ENCODE measurements at regions not wholly inside any gene's neighbourhood (a gene's known extent, or its start where the extent isn't known, plus 50 kb on each side); places are given as distances from the start of the nearest gene placed in this dataset.

DNA sequence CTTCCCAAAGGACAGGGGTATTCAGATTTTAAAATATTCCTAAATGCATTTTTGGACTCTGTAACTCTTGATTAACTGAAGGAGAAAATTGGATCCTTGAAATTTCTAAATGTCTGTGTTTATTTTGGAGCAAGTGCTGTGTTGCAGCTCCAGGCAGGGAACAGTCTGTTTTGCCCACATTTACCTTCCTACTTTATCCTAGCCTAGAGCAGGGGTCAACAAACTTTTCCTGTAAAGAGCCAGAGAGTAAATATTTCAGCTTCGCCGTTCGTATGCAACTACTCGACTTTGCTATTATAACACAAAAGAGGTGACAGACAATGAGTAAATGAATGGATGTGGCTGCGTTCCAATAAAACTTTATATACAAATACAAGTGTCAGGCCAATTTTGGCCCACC lies 402.2 kb downstream of the GPATCH2 start:
- DNase-seq (ENCODE audit: insufficient read length, low spot score) = no peak
- no peak for FAIRE-seq

DNA sequence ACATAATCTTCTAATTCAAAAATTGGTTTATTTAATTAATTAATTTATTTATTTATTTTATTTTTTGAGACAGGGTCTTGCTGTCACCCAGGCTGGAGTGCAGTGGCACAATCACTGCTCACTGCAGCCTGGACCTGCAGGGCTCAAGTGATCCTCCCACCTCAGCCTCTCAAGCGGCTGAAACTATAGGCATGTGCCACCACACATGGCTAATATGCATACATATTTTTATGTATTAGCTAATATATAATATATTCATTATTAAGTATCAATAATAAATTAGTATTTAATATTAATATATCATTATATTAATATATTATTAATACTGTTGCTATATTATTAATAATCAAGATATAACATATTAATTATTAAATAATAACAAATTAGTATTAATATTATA lies 406.7 kb downstream of the GPATCH2 start:
- DNase-seq (ENCODE audit: insufficient read length, low spot score) (no peak), FAIRE-seq (no peak)

DNA sequence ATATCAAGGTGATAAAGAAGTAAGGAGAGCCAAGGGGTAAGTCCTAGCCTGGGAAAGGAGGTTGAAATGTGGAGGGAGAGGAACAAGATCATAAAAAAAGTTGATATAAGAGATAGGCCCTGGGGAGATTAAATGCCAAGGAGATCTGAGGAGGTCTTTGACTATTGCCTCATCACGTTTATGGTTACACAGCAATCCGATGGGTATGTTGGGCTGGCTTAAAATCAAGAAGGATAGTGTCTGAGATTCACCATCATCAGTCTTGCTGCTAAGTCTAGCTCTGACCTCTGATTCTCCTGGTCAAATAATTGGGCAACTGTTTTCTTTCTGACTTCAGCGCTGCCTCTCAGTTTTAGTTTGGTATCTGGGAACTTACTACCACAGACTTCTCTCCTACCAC lies 416.3 kb downstream of the GPATCH2 start:
- DNase-seq (ENCODE audit: insufficient read length, low spot score) (no peak), FAIRE-seq (no peak)

DNA sequence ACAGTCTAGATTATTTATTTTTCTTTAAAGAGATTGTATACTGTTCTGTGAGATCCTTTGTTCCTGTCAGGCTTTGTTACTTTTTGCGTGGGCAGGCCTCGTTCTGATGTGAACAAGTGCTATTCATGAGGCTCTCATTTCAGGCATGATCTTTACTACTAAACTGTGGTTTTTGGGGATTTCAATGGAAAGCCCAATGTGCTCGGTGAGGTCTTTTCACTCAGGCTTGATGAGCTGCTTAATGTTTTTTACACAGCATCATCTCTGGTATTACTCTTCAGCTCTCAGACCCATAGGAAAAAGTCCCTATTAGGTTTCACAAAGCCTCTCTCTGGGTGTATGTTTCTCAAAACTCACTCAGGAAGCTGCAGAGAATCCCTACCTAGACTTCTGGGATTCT lies 419.4 kb downstream of the GPATCH2 start:
- FAIRE-seq = no peak
- DNase-seq (ENCODE audit: insufficient read length, low spot score) = no peak

DNA sequence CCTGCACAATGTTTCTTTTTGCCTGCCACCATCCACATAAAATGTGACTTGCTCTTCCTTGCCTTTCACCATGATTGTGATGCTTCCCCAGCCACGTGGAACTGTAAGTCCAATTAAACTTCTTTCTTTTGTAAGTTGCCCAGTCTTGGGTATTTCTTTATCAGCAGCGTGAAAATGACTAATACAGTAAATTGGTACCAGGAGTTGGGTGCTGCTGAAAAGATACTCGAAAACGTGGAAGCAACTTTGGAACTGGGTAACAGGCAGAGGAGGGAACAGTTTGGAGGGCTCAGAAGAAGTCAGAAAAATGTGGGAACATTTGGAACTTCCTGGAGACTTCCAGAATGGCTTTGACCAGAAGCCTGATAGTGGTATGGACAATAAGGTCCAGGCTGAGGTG lies 425.3 kb downstream of the GPATCH2 start:
- no peak for DNase-seq (ENCODE audit: insufficient read length, low spot score)
- FAIRE-seq = no peak

DNA sequence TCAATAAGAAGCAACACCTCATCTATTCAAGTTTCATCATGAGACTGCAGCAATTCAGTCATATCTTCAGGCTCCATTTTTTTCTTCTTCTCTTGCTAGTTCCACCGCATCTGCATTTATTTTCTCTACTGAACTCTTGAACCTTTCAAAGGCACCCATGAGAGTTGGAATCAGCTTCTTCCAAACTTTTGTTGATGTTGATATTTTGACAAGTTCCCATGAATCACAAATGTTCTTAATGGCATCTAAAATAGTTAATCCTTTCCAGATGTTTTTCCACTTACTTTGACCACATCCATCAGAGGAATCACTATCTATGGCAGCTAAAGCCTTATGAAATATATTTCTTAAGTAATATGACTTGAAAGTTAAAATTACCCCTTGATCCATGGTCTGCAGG lies 434.3 kb downstream of the GPATCH2 start:
- FAIRE-seq (no peak), DNase-seq (ENCODE audit: insufficient read length, low spot score) (no peak)

DNA sequence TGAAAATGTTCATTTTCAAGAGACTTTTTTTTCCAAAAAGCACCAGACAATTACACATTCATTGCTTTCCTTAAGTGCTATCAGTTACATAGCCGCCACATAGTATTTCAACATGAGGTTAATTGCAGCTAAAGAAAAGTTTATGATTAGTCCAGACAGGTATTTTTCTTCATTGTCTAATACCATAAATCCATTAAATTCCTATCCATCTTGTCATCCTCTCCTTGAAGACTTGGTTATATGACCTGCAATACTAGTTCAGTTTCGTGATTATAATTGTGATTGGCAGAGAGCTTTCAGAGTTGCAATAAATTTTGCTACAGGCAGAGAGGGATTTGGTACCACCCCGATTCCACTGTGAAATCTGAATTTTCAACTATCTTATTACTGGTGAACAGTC lies 437.7 kb downstream of the GPATCH2 start:
- DNase-seq (ENCODE audit: insufficient read length, low spot score) = no peak
- no peak for FAIRE-seq

DNA sequence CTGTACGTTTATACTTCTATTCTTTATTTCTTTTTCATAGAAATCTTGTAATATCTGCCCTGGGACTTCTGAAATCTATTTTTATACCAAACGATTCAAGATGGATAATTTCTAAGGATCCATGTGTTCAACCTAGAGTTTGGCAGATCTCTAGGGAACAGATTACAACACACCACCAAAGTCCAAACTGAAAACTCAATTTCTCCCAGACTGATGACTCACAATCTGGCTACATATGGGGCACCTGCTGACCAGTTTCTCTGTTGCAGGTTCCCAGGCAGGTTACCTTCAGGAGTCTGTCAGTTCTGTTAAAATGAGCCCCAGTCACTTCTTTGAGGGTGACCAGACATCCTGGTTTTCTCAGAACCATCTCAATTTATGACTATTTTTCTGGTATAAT lies 439.4 kb downstream of the GPATCH2 start:
- FAIRE-seq = no peak
- DNase-seq (ENCODE audit: insufficient read length, low spot score) = no peak

DNA sequence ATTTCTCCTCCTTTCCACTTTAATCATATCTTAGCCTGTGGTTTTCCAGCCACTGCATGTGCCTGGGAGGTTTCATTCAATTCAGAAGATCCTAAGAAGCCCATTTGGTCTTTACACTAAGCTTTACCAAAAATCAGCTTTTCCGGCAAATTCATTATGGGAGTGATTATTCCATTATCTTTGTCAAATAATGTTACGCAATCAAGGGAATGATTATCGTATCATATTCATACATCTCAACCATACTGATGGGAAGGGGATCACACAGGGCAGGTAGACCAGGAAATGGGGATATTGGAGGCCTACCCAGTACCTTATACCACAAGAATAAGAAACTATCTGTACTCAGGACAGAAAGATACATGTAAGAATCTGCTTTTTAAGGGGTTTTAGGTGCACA lies 440.5 kb downstream of the GPATCH2 start:
- no peak for DNase-seq (ENCODE audit: insufficient read length, low spot score)
- FAIRE-seq = no peak

DNA sequence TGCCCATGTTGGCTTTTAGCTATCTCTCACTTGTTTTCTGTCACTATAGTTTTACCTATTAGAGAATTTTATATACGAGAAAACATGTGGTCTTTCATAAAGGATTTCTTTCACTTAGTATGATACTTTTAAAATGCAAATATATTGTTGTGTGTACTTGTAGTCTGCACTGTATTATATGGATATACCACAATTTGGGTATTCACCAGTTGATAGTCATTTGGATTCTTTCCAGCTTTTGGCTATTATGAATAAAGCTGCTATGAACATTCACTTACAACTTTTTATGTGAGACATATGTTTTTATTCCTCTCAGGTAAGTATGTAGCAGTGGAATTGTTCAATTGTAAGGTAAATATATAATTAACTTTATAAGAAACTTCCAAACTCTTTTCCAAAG lies 441.5 kb downstream of the GPATCH2 start:
- no peak for DNase-seq (ENCODE audit: insufficient read length, low spot score)
- no peak for FAIRE-seq

DNA sequence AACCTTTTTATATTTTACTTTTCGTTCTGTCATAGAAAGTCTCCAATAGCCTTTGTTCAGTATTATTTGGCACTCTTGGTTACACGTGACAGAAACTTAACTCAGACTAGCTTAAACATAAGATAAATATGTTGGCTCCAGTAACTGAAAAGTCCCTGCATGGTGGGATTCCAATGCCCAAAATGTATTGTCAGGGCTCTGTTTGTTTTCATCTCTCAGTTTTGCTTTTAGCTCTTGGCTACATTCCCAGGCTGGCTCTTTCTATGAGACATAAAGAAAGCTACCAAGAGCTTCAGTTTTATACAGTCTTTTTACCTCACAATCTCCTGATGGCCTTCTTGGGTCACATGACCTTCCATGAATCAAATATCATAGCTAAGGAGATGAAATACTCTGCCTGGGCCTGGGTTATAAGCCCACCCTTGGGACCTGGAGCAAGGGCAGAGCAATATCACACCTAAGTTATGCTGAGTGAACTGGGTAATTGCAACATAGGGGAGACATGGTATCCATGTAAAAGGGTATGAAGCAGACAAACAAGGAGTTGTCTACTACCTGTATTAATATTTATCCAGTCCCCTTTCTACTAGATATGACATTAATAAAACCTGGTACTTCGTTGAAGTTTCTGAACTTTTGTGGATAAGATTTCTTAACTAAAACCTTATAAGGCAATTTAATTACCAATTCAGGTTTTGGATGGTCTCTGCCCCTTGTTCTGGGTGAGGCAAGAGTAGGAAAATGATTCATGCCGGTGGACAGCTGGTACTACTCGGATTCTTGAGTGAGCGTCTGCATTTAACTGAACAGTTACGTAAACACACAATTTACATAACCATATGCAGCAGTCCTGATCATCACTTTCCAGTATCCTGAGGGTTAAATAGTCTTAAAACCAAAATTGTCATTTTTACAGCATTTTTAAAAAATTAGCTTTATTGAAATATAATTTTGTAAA lies 442.3 kb downstream of the GPATCH2 start:
- FAIRE-seq (no peak), DNase-seq (ENCODE audit: insufficient read length, low spot score) (no peak)

DNA sequence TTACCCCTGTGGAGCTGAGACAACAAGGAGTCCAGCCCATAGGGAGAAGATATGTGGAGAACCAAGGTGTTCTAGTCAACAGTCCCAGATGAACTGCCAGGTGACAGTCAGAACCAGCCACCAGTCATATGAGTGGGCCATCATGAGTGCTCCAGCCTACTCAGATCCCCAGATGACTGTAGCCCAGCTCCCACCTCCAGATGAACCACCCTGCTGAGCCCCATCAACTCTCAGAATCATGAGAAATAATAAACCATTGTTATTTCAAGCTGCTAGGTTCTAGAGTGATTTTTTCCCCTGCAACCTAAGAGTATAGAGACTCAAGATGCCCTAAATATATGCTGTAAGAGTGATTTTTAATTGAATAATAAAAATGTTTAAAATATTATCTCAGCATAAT lies 444.2 kb downstream of the GPATCH2 start:
- FAIRE-seq (no peak), DNase-seq (ENCODE audit: insufficient read length, low spot score) (no peak)

DNA sequence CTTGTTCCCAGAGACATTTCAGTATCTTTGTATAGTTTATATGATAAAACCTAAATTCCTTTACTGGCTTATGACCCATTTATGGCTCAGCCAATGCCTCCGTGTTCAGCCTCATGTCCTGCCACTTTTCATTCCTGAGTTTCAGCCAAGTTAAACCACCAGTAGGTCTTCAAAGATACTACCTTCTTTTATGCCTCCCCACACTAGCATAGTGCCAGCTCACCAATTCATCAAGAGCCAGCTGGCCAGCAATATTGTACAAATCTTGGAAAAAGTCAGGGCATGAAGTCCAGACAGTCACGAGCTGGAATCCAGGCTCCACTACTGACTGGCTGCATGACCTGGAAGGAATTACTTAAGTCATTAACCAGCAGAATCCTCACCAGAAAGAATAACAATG lies 446.0 kb downstream of the GPATCH2 start:
- FAIRE-seq = no peak
- DNase-seq (ENCODE audit: insufficient read length, low spot score) = no peak

DNA sequence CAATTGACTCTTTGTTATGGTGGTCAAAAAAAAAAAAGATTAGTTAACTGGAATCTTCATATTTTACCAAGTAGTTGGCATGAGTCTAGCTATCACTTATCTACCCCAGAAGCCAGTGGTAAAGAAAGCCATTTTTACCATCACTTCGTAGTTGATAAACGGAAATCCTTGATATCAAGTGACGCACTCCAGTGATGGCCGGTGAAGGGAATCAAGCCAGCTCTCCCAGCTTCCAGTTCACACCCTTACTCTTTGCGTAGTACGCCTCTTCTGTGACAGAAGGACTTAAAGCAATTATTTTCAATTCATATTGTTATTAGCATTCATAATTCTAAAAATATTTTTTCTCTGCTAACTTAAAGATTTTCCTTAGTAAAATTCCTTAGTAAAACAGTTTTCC lies 447.9 kb downstream of the GPATCH2 start:
- DNase-seq (ENCODE audit: insufficient read length, low spot score) = no peak
- FAIRE-seq = no peak

DNA sequence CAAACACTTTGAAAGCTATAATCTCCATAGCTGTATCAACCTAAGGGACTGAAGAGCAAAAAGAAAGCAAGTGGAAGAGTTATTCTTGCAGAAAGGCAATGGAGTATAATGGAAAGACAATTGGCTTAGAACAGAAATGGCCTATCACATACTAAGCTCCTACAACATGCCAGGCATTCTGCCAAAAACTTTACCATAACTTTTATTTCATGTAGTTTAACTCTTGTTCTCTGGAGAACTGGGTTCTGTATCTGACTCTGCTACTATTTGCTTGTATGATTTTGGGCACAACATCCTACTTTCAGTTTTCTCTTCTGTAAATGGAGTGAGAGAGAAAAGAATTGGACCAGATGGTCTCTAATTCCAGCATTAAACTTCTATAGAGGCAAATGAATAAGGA lies 449.1 kb downstream of the GPATCH2 start:
- DNase-seq (ENCODE audit: insufficient read length, low spot score) (no peak), FAIRE-seq (no peak)

DNA sequence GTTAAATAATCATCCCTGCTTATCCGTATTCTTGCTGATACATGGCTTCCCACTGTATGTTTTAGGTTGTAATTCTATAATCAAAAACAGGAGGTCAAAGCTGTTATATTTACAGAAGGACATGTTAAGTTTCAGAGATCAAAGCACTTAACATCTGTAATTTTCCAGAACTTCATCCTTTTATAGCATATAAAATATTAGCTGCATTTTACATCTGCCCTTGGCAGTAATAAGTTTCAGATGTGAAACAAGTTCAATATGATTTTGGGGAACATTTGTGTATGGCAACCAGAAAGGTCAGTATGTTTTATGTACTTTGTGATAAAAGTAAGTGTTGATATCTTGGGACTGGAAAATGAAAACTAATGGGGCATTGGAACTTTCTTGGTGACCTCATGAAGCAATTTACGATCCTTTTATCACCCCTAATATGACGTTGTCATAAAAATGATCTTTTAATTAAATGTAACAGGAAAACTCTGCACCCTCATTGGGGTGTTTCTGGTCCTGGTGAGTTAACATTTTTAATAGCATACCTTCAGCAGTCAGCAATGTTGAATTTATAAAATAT lies 449.6 kb downstream of the GPATCH2 start:
- DNase-seq (ENCODE audit: insufficient read length, low spot score) (no peak), FAIRE-seq (no peak)

DNA sequence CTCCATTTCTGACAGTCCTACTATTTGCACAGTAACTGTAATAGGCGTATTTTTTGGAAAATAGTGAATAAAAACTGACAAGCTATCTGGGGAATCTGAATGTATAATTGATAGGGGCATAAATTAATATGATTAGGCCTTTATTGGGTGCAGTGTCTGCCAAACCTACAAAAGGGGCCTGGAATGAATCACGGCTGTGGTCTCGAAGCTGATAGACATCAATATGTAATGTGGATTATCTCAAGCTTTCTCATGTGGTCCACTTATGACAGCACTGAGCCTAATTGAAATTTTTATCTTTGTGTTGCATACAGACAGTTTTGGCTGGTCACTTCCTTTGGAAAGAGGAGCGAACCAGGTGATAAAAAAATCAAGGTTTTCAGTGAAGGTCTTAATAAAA lies 450.4 kb downstream of the GPATCH2 start:
- no peak for DNase-seq (ENCODE audit: insufficient read length, low spot score)
- FAIRE-seq = no peak

DNA sequence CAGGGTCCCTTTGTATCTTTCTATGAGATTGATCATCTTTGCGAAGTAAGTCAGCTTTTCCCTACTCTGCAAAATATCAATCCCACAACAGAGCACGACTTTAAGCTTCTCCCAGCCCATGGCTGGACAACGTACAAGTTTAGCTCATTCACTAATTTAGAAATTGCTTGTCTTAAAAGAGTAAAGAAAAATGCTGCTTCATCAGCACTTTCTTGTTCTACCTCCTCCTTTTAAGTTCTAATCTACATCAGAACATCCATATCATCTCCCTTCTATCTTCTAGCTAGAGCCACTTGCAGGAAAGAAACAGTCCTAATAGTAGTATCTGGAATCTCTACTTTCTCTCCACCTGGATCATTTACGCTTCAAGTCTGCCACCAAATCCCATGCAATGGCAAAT lies 441.2 kb upstream of the ESRRG start:
- DNase-seq (ENCODE audit: insufficient read length, low spot score) (no peak), FAIRE-seq (no peak)

DNA sequence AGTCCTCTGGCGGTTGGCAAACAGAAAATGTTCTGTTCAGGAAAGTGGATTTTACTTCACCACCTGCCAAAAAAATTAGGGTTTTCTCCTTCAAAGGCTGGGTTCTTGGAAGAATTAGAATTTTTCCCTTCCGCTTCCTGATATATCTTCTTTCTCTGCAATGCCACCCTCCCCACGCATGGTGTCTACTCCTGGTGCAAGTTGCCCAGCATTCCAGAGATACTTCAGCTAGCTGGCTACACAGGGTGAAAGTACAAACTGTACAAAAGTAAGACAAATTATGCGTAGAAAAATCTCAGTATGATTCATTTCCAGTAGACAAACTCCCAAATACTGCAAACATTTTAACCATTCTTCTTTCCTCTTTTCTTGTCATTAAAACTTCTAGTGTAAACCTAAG lies 430.1 kb upstream of the ESRRG start:
- FAIRE-seq (no peak), DNase-seq (ENCODE audit: insufficient read length, low spot score) (no peak)

DNA sequence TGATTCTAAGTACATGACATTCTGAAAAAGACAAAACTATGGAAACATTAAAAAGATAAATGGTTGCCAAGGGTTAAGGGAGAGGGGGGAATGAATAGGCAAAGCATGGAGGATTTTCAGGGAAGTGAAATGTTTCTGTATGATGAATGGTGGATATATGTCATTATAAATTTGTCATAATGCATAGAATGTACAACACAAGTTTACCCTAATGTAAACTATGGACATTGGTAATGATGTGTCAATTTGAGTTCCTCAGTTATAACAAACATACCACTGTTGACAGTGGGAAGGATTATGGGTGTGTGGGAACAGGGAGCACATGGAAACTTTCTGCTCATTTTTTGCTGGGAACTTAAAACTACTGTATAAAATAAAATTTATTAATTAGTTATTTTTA lies 427.1 kb upstream of the ESRRG start:
- DNase-seq (ENCODE audit: insufficient read length, low spot score) (no peak), FAIRE-seq (no peak)

DNA sequence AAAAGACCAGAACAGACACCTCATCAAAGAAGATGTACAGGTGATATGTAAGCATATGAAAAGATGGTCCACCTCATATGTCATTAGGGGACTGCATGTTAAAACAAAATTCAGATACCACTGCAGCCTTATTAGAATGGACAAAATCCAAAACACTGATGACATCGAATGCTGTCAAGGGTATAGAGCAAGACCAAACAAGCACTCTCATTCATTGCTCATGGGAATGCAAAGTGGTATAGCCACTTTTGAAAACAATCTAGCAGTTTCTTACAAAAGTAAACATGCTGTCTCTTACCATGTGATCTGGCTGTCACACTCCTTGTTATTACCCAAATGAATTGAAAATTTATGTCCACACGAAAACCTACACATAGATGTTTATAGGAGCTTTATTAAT lies 426.6 kb upstream of the ESRRG start:
- no peak for DNase-seq (ENCODE audit: insufficient read length, low spot score)
- no peak for FAIRE-seq

DNA sequence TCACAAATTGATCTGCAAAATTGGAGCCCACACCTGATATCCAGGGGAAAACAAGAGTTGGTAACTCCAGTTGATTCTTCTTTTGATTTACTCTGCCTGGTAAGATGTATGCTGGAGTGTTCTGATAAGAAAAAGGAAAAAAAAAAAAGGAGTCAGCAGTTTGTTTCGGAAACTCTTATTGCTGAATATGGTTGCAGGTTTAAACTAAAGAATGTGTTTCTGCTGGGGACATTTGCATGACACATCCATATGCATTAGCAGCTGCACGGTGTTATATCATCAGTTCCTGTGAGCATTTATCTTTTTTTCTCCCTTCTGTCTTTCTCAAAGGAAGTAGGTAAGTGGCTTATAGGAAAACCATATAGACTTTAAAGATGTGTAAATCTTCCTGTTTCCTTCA lies 418.5 kb upstream of the ESRRG start:
- DNase-seq (ENCODE audit: insufficient read length, low spot score) (no peak), FAIRE-seq (no peak)

Measured in HTR-8/SVneo (cell line).